HG02571 (cell line): ENCODE measurements at regions not wholly inside any gene's neighbourhood (a gene's known extent, or its start where the extent isn't known, plus 50 kb on each side); places are given as distances from the start of the nearest gene placed in this dataset.
"Not testable (repeated sequence)": the region's sequence is repeated elsewhere in the genome, so short reads cannot be mapped to it uniquely, and the experiment has no call there.

Experiments
- ATAC-seq: cut with Tn5 transposase; IDR thresholded peaks from one replicate; pipeline ENCODE4 v1.9.1; 2021; ENCODE audit warnings: mild to moderate bottlenecking, moderate library complexity; ENCODE audit not compliant: unreplicated experiment

GRCh38 chr12:124070394-124071074 lies 97.5 kb downstream of the ZNF664 start:
- ATAC-seq: not testable (repeated sequence)

- ATAC-seq: no peak
These were observed 98.0 kb downstream of the ZNF664 start for GRCh38 chr12:124071075-124071443.

GRCh38 chr12:124073356-124074035 lies 100.5 kb downstream of the ZNF664 start:
- no peak for ATAC-seq

- no peak for ATAC-seq
These were observed 102.8 kb downstream of the ZNF664 start for GRCh38 chr12:124075841-124076240.

- ATAC-seq: no peak
These were observed 104.7 kb downstream of the ZNF664 start for GRCh38 chr12:124077701-124078100.

- ATAC-seq: no peak
These were observed 105.8 kb downstream of the ZNF664 start for GRCh38 chr12:124078800-124079199.

- ATAC-seq: no peak
These were observed 107.6 kb downstream of the ZNF664 start for GRCh38 chr12:124080649-124081048.

- ATAC-seq: no peak
These were observed 109.0 kb downstream of the ZNF664 start for GRCh38 chr12:124082012-124082411.

GRCh38 chr12:124082687-124083086 lies 109.7 kb downstream of the ZNF664 start:
- ATAC-seq: no peak

GRCh38 chr12:124083708-124084107 lies 110.7 kb downstream of the ZNF664 start:
- no peak for ATAC-seq

- no peak for ATAC-seq
These were observed 112.6 kb downstream of the ZNF664 start for GRCh38 chr12:124085419-124086296.

- no peak for ATAC-seq
These were observed 113.4 kb downstream of the ZNF664 start for GRCh38 chr12:124086299-124086898.

GRCh38 chr12:124087266-124088051 lies 114.4 kb downstream of the ZNF664 start:
- no peak for ATAC-seq

- ATAC-seq: no peak
These were observed 115.3 kb downstream of the ZNF664 start for GRCh38 chr12:124088217-124088907.

- not testable (repeated sequence) for ATAC-seq
These were observed 116.3 kb downstream of the ZNF664 start for GRCh38 chr12:124089181-124089914.

- ATAC-seq: no peak
These were observed 118.8 kb downstream of the ZNF664 start for GRCh38 chr12:124091835-124092234.

- not testable (repeated sequence) for ATAC-seq
These were observed 119.5 kb downstream of the ZNF664 start for GRCh38 chr12:124092532-124092931.

- ATAC-seq: no peak
These were observed 120.3 kb downstream of the ZNF664 start for GRCh38 chr12:124093297-124093696.

GRCh38 chr12:124094188-124094587 lies 121.2 kb downstream of the ZNF664 start:
- no peak for ATAC-seq
